ENCODE measurements at regions not wholly inside any gene's neighbourhood (a gene's known extent, or its start where the extent isn't known, plus 50 kb on each side); places are given as distances from the start of the nearest gene placed in this dataset.
"Not testable (repeated sequence)": the region's sequence is repeated elsewhere in the genome, so short reads cannot be mapped to it uniquely, and the experiment has no call there.

DNA sequence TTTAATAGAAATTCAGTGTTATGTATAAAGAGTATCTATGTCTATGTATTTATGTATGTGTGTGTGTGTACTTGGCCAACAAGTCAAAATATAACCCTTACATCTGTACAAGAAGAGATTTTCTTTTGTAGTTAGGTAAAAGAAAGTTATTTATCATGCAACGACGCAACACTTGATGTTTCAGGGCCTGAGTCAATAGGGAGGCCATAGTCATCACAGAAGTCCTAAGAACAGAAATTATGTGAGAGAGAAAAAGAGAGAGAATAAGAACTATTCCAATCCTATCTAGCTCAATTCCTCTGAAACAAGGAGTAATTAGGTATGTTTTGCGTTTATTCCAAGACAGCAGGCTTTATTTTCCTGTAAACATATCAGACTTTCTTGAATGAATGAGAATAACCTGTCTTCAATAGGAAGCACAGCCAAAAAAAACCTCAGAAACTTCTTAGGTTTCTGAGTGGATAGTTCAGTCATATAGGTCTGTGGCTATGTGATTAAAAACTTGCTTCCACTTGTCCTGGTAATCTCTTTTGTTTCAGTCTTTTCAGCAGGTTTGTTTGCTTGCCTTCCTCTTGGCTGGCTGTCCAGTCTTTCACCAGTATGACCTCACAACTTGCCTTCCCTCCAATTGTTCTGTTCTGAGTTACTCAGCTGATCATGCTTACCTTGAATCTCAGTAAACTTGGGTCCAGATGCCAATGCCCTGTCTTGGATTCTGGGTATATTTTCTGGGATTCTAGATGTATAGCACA lies 382.4 kb upstream of the GBE1 start:
- DNase-seq = no peak

DNA sequence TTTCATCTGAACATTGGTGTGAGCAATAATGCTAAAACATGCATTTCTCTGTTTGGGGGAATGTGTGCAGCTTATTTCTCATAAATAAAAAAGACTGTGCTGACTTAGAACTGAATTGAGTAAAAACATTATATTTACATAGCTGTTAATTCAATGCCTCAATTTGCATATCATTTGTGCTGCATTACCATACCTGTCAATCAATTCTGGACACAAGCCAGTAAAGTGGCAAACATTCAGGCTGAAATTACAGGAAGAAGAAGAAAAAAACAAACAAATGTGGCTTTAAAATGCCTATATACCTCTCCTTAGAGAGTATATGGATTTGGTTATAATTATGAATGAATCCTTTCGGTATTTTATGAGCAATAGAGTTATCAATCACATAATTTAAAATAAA lies 380.1 kb upstream of the GBE1 start:
- DNase-seq = no peak

DNA sequence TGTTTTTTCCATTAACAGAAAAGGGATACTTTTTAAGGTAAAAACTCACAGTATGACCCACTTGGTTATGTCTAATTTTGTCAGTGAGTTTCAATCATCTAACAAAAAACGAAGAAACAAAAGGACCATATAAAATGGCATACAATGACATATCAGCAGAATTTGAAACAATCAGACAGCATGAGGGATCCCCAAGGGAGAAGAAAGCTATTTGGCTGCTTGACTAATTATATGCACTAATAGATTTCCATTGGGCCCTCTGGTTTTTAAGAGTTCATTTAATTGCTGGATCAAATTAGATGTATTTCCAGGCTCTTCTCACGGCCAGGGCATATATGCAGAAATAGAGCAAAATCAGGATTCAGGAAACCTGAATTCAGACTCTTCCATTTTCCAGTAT lies 376.4 kb upstream of the GBE1 start:
- no peak for DNase-seq

DNA sequence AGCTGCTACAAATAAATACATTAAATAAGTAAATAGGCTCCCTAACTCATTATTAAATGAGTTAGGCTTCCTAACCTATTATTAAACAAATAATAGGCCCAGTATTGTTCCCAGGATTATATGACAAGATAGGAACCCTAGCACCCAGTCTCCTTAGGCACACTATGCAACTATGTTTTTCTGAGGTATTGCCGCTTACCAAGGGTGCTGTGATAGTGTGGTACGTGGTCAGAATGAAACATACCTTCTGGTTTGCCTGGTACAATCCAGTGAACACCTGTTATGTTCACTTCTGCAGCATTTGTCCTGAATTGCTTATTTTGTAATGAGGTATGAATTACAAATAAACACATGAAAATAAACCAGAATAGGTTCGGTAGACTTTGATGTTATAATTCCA lies 375.6 kb upstream of the GBE1 start:
- DNase-seq = no peak

DNA sequence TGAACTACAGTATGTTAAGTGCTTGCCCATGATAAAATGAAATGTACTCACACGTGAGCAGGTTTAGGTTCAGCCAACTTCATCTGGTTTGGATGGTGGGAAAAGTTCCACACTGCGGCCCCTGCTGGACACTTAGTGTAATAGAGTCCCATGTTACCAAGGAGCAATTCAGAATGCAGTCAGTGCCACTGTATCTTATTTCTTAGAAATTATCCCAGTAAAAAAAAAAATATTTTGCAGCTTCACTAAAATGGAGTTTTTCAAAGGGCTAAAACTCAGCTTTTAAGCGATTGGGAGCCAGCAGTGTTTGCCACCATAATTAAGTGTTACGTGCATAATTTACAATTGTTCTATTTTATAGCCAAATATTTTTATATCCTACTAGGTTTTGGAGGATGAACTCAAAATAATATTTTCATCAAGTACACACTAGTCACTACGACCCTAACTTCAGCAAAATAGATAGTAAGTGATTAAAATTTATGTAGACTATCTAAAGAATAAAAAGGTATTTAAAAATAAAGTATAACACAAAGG lies 371.7 kb upstream of the GBE1 start:
- peak; percentile 3 to 53 for DNase-seq

DNA sequence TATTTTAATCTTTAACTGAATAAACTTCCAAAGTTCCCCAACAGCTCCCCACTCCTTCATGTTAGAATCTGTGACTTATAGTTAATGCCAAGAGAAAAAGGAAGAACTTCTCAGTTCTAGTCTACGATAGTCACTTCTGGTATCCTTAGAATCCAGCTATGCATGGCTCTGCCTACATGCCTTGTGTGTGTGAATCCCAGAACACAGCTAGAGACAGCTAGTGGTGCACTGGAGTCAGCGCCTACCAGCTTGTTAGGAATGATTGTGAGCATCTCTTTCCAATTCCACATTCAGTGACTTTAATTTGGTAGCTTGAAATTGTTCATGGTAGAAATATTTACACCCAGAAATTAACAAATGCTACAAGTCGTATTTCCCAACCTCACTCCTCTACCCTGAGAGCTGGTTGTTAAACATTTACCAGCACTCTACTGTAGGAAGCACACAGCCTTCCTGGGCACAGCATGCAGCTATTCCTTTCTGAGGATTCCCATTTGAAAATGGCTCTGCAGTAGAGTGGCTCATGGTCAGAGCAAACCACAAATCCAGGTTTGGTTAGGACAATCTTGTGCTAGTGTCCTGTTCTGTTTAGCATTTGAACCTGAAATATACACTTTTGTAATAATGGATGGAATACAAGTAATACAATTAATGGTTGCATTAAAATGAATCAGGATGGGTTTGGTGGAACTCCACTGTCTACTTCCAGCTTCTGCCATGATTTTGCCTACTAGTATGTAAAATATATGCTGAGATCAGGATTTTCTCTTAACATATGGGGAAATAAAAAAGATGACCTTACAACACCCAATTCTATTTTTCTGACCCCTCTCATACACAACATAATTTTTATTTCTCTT lies 371.0 kb upstream of the GBE1 start:
- DNase-seq = no peak

DNA sequence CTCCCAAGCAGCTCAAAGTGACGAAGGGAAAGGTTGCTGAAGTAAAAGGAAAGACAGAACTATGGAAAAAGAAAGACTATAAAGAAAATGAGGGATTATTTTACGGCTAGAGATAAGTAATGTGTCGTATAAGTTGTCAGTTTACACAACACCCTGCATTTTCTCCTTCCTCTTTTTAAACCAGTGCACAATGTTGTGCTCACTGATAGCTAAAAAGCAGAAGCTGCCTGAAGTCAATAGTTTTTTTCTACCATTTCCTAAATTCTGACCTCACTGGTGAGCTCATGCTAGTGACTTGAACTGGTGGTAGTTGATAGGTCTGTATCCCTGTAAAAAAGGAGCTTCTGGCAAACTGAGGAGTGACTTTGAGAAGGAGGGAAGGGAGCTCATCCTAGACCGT lies 368.6 kb upstream of the GBE1 start:
- DNase-seq = no peak

DNA sequence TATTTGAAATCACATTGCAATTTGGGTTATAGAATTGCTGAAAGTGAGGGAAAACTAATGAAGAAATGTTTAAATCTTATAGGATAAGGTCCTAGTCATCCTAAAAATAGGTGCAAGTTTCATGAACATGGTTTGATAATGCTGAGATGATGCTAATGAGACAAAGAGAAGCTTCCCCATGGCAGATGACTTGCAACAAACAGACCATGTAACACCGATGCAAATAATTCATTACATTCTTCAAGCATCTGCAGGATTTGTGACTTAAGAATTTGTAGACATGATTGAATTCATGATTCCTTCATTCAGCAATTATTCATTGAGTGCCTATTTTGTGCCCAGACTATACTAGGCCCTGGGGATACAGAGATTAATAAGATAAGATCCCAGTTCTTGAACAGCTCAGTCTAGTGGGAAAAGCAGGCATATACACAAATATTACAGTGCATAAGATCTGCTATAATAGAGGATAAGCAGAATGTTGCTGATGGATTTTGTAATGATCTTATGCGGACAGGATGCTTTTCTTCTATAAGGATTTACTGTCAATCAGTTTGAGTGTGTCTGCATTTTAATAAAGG lies 367.9 kb upstream of the GBE1 start:
- DNase-seq = no peak

DNA sequence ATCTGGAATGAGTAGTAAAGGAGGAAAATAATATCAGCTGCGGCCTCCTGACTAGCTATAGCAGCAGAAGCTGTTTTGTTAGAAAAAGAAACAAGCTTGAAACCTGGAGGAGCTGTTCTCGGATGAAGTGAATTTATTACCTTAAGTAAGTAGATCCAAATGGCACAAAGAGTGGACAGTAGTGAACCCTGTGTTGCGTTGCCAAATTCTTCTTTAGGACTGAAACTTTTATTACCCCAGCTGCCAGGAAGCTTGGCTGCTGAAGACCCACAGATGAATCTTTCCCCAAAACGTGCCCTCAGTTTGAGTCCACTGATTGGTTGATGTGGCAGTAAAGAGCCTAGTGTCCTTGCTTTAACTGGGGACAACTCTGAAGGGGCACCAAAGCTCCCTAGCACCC lies 366.8 kb upstream of the GBE1 start:
- DNase-seq = no peak

DNA sequence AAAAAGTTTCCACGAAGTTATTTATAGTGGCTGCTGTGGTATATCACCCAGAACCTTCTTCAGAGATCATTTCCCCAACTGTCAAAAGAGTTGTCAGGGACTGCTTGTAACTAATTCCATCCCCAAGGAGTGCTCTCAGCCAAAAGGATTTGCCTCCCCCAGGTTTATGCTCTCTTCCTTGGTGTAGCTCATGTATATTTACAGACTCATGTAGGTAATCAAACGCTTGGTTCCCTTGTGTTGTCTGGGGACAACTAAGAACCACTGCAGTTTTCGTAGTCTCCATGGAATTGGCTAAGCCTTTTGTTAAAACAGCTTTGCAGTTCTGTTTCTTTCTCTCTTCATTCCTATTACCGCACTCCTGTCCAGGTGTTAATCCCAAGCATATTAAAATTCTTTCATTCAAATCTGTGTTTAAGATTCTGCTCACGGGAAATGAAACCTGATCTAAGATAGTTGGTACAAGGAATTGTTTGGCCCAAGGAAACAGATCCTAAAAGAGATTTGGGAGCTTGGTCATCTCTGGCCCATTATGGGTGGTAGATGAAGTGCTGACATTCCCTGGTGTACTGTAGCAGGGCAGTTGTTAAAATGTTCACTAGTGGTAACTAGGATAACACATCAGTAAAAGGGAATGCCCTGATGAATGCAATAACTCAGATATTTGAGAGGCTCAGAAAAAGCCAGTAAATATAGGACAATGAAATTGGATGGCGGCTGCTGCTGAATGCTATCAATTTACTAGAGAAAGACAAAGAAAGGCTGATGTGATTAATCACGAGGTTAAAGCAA lies 361.3 kb upstream of the GBE1 start:
- DNase-seq = no peak

DNA sequence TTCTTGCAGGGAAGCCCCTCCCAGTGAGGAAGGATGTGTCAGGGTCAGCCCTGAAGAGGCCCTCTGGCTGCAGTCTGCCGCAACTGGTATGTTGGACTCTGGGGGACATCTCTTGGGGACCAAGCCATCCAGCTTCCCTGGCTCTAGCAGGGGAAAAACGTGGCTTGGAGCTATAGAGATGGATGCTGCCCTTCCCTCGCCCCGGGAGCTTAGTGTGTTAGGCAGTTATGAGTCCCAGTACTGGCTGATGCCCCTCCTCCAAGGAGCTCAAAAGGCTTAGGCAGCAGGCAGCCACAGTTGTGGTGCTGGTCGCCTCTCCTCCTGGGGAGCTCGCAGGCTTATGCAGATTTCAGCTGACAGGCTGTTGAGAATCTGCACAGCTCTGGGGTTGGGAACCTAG lies 353.1 kb upstream of the GBE1 start:
- DNase-seq = no peak

DNA sequence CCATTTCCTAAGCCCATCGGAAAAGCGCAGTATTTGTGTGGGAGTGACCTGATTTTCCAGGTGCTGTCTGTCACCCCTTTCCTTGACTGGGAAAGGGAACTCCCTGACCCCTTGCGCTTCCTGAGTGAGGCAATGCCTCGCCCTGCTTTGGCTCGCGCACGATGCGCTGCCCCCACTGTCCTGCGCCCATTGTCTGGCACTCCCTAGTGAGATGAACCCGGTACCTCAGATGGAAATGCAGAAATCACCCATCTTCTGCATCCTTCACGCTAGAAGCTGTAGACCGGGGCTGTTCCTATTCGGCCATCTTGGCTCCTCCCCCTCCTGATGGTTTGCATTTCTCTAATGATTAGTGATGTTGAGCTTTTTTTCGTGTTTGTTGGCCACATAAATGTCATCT lies 349.3 kb upstream of the GBE1 start:
- not testable (repeated sequence) for DNase-seq

DNA sequence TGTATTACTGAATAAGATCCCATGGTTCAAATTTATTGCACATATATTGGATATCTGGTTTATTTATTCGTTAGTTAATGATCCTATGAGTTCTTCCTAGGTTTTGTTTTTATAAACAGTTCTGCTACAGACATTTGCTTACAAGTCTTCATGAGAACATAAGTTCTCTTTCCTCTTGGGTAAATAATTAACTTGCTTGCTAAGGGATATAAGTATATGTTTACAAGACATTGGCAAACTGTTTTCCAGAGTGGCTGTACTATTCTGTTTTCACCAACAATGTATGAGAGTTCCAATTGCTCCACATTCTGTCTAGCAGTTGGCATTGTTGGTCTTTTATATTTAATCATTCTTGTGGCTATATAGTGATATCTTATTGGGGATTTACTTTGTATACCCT lies 341.8 kb upstream of the GBE1 start:
- no peak for DNase-seq

DNA sequence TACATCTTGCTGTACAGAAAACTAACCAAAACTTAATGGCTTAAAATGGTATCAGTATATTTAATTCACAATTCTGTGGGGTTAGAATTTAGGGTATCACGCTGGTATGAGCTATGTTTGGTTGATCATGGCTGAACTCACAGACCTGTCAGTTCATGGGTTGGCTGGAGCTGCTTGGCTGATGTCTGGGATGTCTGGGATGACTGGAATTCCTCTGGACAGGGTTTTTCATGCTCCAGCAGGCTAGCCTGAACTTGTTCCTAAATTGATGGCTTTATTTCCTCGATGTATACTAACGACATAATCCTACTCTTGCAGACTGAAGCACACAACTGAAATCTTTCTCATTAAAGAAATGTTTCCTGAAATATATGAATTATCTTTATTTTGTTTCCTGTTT lies 338.9 kb upstream of the GBE1 start:
- DNase-seq = peak in 1 of 2 experiments; percentile 0

DNA sequence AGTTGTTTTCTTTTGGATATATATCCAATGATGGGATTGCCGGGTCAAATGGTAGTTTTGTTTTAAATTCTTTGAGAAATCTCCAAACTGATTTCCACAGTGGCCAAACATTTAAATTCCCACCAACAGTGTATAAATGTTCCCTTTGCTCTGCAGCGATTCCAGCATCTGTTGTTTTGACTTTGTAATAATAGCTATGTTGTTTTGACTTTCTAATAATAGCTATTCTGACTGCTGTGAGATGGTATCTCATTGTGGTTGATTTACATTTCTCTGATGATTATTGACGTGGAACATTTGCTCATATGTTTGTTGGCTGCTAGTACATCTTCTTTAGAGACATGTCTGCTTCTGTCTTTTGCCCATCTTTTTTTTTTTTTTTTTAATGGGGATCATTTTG lies 332.2 kb upstream of the GBE1 start:
- no peak for DNase-seq

DNA sequence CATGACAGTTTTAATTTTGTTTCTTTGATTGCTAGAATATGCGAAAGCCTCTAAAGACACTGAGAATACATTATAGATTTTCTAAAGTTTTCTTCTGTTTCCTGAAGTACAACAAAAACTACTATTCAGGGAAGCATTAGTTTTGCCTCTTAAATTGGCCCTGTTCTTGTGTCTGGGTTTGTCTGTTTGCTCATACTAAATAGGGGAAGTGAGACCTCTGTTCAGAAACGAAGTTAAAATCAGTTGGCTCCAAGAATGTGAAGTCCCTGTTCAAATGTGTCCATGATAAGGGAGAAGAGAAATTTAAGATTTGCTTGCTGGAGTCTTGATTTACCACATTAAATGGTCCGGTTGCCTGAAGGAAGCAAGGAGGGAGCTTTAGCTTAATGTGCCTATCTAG lies 327.3 kb upstream of the GBE1 start:
- no peak for DNase-seq

DNA sequence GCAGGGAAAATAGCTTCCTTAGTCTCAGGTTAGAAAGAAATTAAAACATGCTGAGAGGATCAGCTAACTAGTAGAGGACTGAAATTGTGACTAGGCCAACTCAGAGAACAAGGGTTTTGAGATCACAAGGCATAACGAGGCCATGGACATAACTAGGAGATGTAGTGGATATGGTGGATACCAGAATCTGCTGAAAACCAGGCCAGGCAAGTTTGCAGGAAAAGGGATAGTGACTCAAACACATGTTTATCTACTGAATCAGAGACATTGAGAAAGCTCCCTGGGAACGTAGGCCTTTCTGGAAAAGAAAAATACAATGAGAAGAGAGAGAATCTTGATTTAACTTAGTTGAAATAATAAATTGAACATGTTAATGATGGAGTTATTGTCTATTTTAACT lies 326.5 kb upstream of the GBE1 start:
- no peak for DNase-seq

DNA sequence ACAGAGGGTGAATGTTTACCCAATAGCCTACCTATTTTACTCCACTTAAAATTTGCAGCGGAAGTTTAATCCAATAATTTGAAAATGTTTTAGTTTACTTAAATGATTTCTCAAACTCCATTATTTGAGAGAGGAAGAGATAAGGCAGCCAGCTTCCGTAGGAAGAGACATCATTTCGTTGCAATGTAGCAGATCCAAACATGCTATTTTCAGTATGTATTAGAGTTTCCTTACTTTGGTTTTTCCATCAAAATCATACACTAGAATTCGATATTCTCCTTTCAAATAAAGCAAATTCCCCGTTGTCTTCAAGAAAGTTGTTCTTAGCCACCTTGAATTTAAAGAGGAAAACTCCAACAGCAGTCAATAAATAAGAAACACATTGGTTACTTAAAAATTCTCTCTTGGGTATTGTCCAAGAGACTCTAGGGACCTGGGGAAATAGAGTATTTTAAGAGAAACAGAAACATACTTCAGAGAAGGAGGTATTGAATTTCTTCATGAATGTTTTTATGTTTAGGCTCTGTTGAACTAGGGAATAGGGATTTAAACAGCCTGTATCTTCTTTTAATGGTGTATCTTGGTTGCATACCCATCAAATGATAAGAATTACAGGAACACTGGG lies 324.5 kb upstream of the GBE1 start:
- no peak for DNase-seq

DNA sequence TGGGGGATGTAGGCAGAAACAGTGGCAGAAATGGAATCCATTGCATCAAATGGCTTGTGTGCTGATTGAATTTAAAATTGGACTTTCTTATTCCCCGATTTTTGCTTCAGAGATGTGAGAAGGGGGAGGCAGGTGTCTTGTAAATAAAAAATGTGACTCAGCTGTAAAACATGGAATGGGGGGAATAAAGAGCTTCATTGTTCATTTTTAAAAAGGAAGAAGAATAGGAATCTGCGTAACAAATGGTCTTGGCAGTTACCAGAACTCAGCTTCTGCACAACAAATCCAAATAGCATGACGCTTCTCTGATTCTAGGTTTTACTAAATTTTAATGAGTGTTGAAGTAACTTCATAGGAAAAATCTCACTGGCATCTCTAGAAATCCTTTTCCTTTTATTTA lies 323.9 kb upstream of the GBE1 start:
- DNase-seq = no peak

DNA sequence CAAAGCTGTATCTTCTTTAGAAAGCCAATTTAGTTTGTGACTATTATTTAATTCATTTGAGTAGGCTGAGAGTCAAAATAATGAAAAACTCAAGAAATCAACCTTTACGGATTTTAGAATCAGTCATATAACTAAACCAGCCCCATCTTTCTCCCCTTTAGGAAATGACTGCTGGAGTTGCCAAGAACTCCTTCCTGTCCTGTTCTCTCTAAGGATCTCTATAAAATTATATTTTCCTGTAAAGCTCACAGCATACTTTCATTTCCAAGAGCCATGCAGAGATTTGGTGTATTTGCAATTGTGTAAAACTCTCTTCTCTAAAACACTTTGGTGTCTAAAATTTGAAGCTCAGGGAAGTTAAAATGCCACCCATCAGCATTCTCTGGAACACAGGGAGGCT lies 323.4 kb upstream of the GBE1 start:
- DNase-seq = no peak

DNA sequence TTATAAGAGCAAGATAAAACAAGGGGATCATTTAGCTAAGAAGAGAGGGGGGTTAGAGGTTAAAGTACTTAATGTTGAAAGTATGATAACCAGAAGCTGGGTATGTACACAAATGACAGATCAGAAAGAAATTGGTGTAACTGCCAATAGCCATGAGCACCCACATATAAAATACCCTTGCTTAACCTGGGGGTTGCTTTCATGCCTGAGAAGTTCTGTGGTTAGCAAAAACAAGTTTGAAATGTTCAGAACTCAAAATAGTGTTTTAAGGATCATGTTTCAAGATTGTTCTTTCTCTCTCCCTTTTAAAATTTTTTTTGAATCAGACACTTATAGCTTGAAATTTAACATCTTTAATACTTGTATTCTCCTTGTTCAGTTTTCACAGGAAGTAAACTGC lies 321.4 kb upstream of the GBE1 start:
- DNase-seq = no peak

DNA sequence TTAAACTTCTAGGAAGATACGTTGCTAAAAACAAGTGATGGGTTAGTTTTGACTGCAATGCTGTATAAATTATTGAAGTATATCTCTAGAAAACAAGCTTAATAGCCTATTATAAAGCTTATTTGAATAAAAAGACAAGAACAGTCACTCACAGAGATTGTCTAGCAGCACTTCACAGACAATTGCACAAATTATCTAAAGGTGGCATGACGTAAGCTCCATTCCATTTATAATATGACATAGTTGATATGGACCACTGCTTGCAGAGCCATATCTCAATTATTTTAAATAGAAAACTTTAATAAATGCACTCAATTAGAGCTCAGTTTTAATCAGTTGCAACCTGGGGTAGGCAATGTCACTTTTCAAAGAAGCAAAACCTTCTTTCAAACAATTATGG lies 319.9 kb upstream of the GBE1 start:
- DNase-seq = no peak

DNA sequence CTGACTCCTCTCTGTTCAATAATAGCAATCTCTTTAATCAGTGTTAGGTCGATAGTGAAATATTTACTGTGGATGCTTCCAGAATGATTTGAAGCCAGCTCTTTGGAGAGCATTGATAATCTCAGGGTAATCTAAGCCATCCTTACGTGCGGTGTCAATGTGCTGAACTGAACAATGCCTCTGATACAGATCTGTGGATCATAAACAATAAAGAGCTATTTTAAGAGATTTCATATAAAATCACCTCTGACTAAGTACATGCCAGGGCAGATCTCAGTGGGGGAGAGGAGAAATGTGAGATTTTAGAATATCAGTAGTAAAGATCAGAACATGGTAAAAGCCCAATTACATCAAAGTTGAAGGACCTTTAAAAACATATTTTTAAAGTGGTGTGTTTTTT lies 319.3 kb upstream of the GBE1 start:
- no peak for DNase-seq
